ENCODE measurements at regions not wholly inside any gene's neighbourhood (a gene's known extent, or its start where the extent isn't known, plus 50 kb on each side); places are given as distances from the start of the nearest gene placed in this dataset.

DNA sequence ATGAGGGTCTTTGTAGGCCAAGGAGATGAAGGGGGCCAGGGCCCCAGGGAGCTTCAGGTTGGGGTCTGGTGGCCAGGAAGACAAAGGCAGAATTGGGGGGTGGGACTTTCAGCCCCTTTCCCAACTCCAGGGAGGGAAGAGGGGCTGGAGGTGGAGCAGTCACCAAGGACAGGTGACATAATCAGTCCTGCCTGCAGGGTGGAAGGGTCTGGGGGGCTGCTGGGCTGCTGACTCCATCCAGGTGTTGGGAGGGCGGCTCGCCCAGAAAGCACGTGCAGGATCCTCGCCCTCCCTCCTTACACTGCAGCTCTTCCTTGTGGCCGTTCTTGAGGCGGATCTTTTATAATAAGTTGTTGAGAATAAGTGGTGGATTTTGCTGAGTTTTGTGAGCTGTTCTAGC lies 1491.1 kb downstream of the TBC1D22A start:
- TF ChIP-seq, protein P1, sequence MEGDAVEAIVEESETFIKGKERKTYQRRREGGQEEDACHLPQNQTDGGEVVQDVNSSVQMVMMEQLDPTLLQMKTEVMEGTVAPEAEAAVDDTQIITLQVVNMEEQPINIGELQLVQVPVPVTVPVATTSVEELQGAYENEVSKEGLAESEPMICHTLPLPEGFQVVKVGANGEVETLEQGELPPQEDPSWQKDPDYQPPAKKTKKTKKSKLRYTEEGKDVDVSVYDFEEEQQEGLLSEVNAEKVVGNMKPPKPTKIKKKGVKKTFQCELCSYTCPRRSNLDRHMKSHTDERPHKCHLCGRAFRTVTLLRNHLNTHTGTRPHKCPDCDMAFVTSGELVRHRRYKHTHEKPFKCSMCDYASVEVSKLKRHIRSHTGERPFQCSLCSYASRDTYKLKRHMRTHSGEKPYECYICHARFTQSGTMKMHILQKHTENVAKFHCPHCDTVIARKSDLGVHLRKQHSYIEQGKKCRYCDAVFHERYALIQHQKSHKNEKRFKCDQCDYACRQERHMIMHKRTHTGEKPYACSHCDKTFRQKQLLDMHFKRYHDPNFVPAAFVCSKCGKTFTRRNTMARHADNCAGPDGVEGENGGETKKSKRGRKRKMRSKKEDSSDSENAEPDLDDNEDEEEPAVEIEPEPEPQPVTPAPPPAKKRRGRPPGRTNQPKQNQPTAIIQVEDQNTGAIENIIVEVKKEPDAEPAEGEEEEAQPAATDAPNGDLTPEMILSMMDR (IDR thresholded peaks at IDR 0.05): no peak
- no peak for TF ChIP-seq ZFX (IDR thresholded peaks at IDR 0.05; ENCODE audit: borderline replicate concordance)
